ENCODE measurements at regions not wholly inside any gene's neighbourhood (a gene's known extent, or its start where the extent isn't known, plus 50 kb on each side); places are given as distances from the start of the nearest gene placed in this dataset.

- TF ChIP-seq MBD1 (CRISPR knock-in tag; IDR thresholded peaks at IDR 0.05) (no peak), HNRNPH1 (optimal IDR thresholded peaks at IDR 0.05; ENCODE audit: low read depth, low read length) (no peak), MIER1 (IDR thresholded peaks at IDR 0.05; ENCODE audit: low read depth) (no peak), RBM15 (IDR thresholded peaks at IDR 0.05; ENCODE audit: insufficient read depth, low read length) (no peak), EZH2 (IDR thresholded peaks at IDR 0.05; ENCODE audit: borderline replicate concordance, low read depth, low read length) (no peak), NFE2 (IDR thresholded peaks at IDR 0.05; ENCODE audit: low read depth) (peak; percentile 92), SAFB (IDR thresholded peaks at IDR 0.05; ENCODE audit: borderline replicate concordance, low read depth, low read length) (no peak), TAF1 (IDR thresholded peaks at IDR 0.05; ENCODE audit: control insufficient read depth, extremely low read depth, insufficient read depth, low read length, severe bottlenecking) (no peak), NEUROD1 (IDR thresholded peaks at IDR 0.05; ENCODE audit: borderline replicate concordance, low read depth, low read length, partially characterized antibody) (no peak), TEAD1 (CRISPR knock-in tag; IDR thresholded peaks at IDR 0.05) (peak in 1 of 2 experiments; percentile 66; a peak in 2 of 4 replicates), SNIP1 (IDR thresholded peaks at IDR 0.05; ENCODE audit: low read depth) (no peak)
- TF ChIP-seq, protein P1, sequence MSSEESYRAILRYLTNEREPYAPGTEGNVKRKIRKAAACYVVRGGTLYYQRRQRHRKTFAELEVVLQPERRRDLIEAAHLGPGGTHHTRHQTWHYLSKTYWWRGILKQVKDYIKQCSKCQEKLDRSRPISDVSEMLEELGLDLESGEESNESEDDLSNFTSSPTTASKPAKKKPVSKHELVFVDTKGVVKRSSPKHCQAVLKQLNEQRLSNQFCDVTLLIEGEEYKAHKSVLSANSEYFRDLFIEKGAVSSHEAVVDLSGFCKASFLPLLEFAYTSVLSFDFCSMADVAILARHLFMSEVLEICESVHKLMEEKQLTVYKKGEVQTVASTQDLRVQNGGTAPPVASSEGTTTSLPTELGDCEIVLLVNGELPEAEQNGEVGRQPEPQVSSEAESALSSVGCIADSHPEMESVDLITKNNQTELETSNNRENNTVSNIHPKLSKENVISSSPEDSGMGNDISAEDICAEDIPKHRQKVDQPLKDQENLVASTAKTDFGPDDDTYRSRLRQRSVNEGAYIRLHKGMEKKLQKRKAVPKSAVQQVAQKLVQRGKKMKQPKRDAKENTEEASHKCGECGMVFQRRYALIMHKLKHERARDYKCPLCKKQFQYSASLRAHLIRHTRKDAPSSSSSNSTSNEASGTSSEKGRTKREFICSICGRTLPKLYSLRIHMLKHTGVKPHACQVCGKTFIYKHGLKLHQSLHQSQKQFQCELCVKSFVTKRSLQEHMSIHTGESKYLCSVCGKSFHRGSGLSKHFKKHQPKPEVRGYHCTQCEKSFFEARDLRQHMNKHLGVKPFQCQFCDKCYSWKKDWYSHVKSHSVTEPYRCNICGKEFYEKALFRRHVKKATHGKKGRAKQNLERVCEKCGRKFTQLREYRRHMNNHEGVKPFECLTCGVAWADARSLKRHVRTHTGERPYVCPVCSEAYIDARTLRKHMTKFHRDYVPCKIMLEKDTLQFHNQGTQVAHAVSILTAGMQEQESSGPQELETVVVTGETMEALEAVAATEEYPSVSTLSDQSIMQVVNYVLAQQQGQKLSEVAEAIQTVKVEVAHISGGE (CRISPR knock-in tag; IDR thresholded peaks at IDR 0.05), result peak in 1 of 3 experiments; percentile 76; a peak in 2 of 6 replicates
- TF ChIP-seq, protein P2, sequence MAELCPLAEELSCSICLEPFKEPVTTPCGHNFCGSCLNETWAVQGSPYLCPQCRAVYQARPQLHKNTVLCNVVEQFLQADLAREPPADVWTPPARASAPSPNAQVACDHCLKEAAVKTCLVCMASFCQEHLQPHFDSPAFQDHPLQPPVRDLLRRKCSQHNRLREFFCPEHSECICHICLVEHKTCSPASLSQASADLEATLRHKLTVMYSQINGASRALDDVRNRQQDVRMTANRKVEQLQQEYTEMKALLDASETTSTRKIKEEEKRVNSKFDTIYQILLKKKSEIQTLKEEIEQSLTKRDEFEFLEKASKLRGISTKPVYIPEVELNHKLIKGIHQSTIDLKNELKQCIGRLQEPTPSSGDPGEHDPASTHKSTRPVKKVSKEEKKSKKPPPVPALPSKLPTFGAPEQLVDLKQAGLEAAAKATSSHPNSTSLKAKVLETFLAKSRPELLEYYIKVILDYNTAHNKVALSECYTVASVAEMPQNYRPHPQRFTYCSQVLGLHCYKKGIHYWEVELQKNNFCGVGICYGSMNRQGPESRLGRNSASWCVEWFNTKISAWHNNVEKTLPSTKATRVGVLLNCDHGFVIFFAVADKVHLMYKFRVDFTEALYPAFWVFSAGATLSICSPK (IDR thresholded peaks at IDR 0.05; ENCODE audit: borderline replicate concordance), result no peak
Observed at GRCh38 chr3:176661432-176661964, 535.8 kb downstream of the TBL1XR1 start (continued).

Measured in K562 (cell line).